ENCODE measurements at regions not wholly inside any gene's neighbourhood (a gene's known extent, or its start where the extent isn't known, plus 50 kb on each side); places are given as distances from the start of the nearest gene placed in this dataset.
"Not testable (repeated sequence)": the region's sequence is repeated elsewhere in the genome, so short reads cannot be mapped to it uniquely, and the experiment has no call there.

- Histone ChIP-seq H3K9me3 (ENCODE audit: control insufficient read depth, low read length) (no peaks in the 10 kb centered on the region), H3K4me1 (ENCODE audit: control insufficient read depth, insufficient read depth, low read length) (no peaks in the 10 kb centered on the region), H3K27me3 (ENCODE audit: control insufficient read depth, insufficient read depth) (no peaks in the 10 kb centered on the region), H3K27ac (ENCODE audit: low read length) (no peak overlapping the region), H3K4me3 (ENCODE audit: low read length) (no peak overlapping the region)
- no peak for ATAC-seq
- no peak for DNase-seq
- 94% methylated on average over 2 of the region's 2 CpGs for WGBS
- intact Hi-C loops (cut with DNase I) = no loop called here
These were observed 366.6 kb downstream of the DMAC1 start for GRCh38 chr9:7432989-7433388.

DNA sequence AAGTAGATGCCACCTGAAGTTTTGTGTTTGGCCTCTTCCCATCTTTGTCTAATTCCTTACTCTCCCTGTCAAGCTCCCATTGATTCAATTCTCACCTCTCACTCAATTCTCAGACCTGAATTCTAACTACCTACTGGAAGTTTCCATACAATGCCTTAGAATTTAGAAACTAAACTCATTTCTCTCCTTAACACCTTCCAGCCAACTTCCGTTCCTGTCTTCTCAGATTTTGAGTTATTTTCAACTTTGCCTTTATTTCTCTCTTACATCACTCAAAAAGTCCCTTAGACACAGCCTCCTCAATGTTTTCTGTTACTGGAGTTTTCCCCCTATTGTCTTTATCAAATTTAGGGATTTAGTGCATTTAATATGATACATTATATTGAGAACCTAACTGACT is 382.2 kb downstream of the DMAC1 start:
- H3K4me1 ChIP-seq (ENCODE audit: control insufficient read depth, insufficient read depth, low read length); ATAC-seq; H3K27ac ChIP-seq (ENCODE audit: low read length); intact Hi-C loops (cut with DNase I); H3K9me3 ChIP-seq (ENCODE audit: control insufficient read depth, low read length); DNase-seq; H3K4me3 ChIP-seq (ENCODE audit: low read length); H3K27me3 ChIP-seq (ENCODE audit: control insufficient read depth, insufficient read depth): not testable (repeated sequence)
- WGBS = 82% methylated on average over 1 of the region's 1 CpG

- intact Hi-C loops (cut with DNase I) = no loop called here
- DNase-seq (no peak), ATAC-seq (no peak)
- no peaks in the 10 kb centered on the region for H3K9me3 ChIP-seq (ENCODE audit: control insufficient read depth, low read length)
- no peak overlapping the region for H3K27ac ChIP-seq (ENCODE audit: low read length)
- no peaks in the 10 kb centered on the region for H3K27me3 ChIP-seq (ENCODE audit: control insufficient read depth, insufficient read depth)
- no peaks in the 10 kb centered on the region for H3K4me1 ChIP-seq (ENCODE audit: control insufficient read depth, insufficient read depth, low read length)
- 48% methylated on average over 1 of the region's 1 CpG for WGBS
- no peak overlapping the region for H3K4me3 ChIP-seq (ENCODE audit: low read length)
These were observed 383.7 kb downstream of the DMAC1 start for GRCh38 chr9:7415836-7416235.

- H3K4me3 ChIP-seq (ENCODE audit: low read length) = no peak overlapping the region
- no peak overlapping the region for H3K27ac ChIP-seq (ENCODE audit: low read length)
- ATAC-seq (no peak), DNase-seq (no peak)
- 91% methylated on average over 4 of the region's 4 CpGs for WGBS
- H3K4me1 ChIP-seq (ENCODE audit: control insufficient read depth, insufficient read depth, low read length) = no peaks in the 10 kb centered on the region
- H3K27me3 ChIP-seq (ENCODE audit: control insufficient read depth, insufficient read depth) = no peaks in the 10 kb centered on the region
- no peaks in the 10 kb centered on the region for H3K9me3 ChIP-seq (ENCODE audit: control insufficient read depth, low read length)
- intact Hi-C loops (cut with DNase I) = loop anchor here in 1 of 4 donors (10.0 kb wide), 1 partner anchor 126 kb away; no protein-coding TSS in a partner anchor
These were observed 390.7 kb downstream of the DMAC1 start for GRCh38 chr9:7408845-7409244.

- Histone ChIP-seq H3K9me3 (ENCODE audit: control insufficient read depth, low read length) (no peaks in the 10 kb centered on the region), H3K4me1 (ENCODE audit: control insufficient read depth, insufficient read depth, low read length) (no peaks in the 10 kb centered on the region), H3K4me3 (ENCODE audit: low read length) (no peak overlapping the region), H3K27me3 (ENCODE audit: control insufficient read depth, insufficient read depth) (no peaks in the 10 kb centered on the region), H3K27ac (ENCODE audit: low read length) (no peak overlapping the region)
- DNase-seq (no peak), ATAC-seq (no peak)
- 93% methylated on average over 3 of the region's 3 CpGs for WGBS
- intact Hi-C loops (cut with DNase I) = loop anchor here in 1 of 4 donors (10.0 kb wide), 1 partner anchor 128 kb away; no protein-coding TSS in a partner anchor
These were observed 392.3 kb downstream of the DMAC1 start for GRCh38 chr9:7407246-7407645.

GRCh38 chr9:7405924-7406604 is 393.5 kb downstream of the DMAC1 start:
- Histone ChIP-seq H3K9me3 (ENCODE audit: control insufficient read depth, low read length) (no peaks in the 10 kb centered on the region), H3K4me3 (ENCODE audit: low read length) (no peak overlapping the region), H3K27ac (ENCODE audit: low read length) (no peak overlapping the region), H3K4me1 (ENCODE audit: control insufficient read depth, insufficient read depth, low read length) (no peaks in the 10 kb centered on the region), H3K27me3 (ENCODE audit: control insufficient read depth, insufficient read depth) (no peaks in the 10 kb centered on the region)
- intact Hi-C loops (cut with DNase I) = loop anchor here in 1 of 4 donors (10.0 kb wide), 1 partner anchor 129 kb away; no protein-coding TSS in a partner anchor
- ATAC-seq (no peak), DNase-seq (no peak)
- WGBS = 93% methylated on average over 4 of the region's 4 CpGs

GRCh38 chr9:7403839-7404487 is 395.6 kb downstream of the DMAC1 start:
- 66% methylated on average over 7 of the region's 7 CpGs for WGBS
- ATAC-seq = no peak
- H3K4me1 ChIP-seq (ENCODE audit: control insufficient read depth, insufficient read depth, low read length) = no peaks in the 10 kb centered on the region
- no peak for DNase-seq
- intact Hi-C loops (cut with DNase I) = loop anchor here in 2 of 4 donors (5.0 to 10.0 kb wide), 2 partner anchors 131 to 133 kb away; no protein-coding TSS in a partner anchor
- no peak overlapping the region for H3K27ac ChIP-seq (ENCODE audit: low read length)
- no peaks in the 10 kb centered on the region for H3K27me3 ChIP-seq (ENCODE audit: control insufficient read depth, insufficient read depth)
- H3K4me3 ChIP-seq (ENCODE audit: low read length) = no peak overlapping the region
- H3K9me3 ChIP-seq (ENCODE audit: control insufficient read depth, low read length) = no peaks in the 10 kb centered on the region

GRCh38 chr9:7403028-7403389 is 396.6 kb downstream of the DMAC1 start:
- ATAC-seq = no peak
- H3K9me3 ChIP-seq (ENCODE audit: control insufficient read depth, low read length) = no peaks in the 10 kb centered on the region
- DNase-seq = no peak
- no peak overlapping the region for H3K4me3 ChIP-seq (ENCODE audit: low read length)
- H3K4me1 ChIP-seq (ENCODE audit: control insufficient read depth, insufficient read depth, low read length) = no peaks in the 10 kb centered on the region
- intact Hi-C loops (cut with DNase I) = loop anchor here in 2 of 4 donors (5.0 to 10.0 kb wide), 2 partner anchors 132 to 134 kb away; no protein-coding TSS in a partner anchor
- H3K27ac ChIP-seq (ENCODE audit: low read length) = no peak overlapping the region
- H3K27me3 ChIP-seq (ENCODE audit: control insufficient read depth, insufficient read depth) = no peaks in the 10 kb centered on the region

GRCh38 chr9:7402334-7403027 is 397.1 kb downstream of the DMAC1 start:
- WGBS = 23% methylated on average over 2 of the region's 2 CpGs
- H3K27me3 ChIP-seq (ENCODE audit: control insufficient read depth, insufficient read depth) = no peaks in the 10 kb centered on the region
- intact Hi-C loops (cut with DNase I) = loop anchor here in 2 of 4 donors (5.0 to 10.0 kb wide), 2 partner anchors 132 to 135 kb away; no protein-coding TSS in a partner anchor
- H3K27ac ChIP-seq (ENCODE audit: low read length) = no peak overlapping the region
- DNase-seq = no peak
- no peak for ATAC-seq
- H3K9me3 ChIP-seq (ENCODE audit: control insufficient read depth, low read length) = no peaks in the 10 kb centered on the region
- H3K4me1 ChIP-seq (ENCODE audit: control insufficient read depth, insufficient read depth, low read length) = no peaks in the 10 kb centered on the region
- no peak overlapping the region for H3K4me3 ChIP-seq (ENCODE audit: low read length)

DNA sequence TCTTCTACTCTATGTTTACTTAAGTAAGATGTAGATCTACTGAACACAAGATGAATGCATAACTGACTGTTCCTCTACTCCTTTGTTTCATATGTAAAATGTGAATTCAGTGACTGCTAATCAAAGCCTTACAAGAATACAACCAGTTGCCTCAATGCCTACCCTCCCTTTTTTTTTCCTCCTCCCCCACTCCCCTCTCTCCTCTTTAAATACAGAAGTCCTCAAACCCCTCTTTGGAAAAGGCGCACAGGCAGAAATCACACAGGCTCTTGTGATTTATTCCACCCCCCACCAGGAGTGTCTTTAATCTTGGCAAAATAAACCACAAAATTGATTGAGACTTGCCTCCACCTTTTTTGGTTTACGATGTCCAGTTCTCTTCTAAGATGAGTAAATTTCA is 398.5 kb downstream of the DMAC1 start:
- 93% methylated on average over 2 of the region's 2 CpGs for WGBS
- Histone ChIP-seq H3K27ac (ENCODE audit: low read length) (no peak overlapping the region), H3K4me3 (ENCODE audit: low read length) (no peak overlapping the region), H3K9me3 (ENCODE audit: control insufficient read depth, low read length) (no peaks in the 10 kb centered on the region), H3K27me3 (ENCODE audit: control insufficient read depth, insufficient read depth) (no peaks in the 10 kb centered on the region), H3K4me1 (ENCODE audit: control insufficient read depth, insufficient read depth, low read length) (no peaks in the 10 kb centered on the region)
- DNase-seq (no peak), ATAC-seq (no peak)
- intact Hi-C loops (cut with DNase I) = loop anchor here in 2 of 4 donors (5.0 to 10.0 kb wide), 2 partner anchors 134 to 136 kb away; no protein-coding TSS in a partner anchor

Measured in right cardiac atrium (tissue), 5 donors.